OCI-LY3 (cell line): ENCODE measurements at regions not wholly inside any gene's neighbourhood (a gene's known extent, or its start where the extent isn't known, plus 50 kb on each side); places are given as distances from the start of the nearest gene placed in this dataset.

ENCODE experiments used
- CTCF ChIP-seq: fragments of 200-600, 300-600 bp; sonication (generic); IDR thresholded peaks from 2 replicates; pipeline ENCODE4 v1.5.1; 2014; ENCODE audit warnings: antibody characterized with exemption, low read length, low read depth
- EZH2phosphoT487 ChIP-seq: fragments of 200-600 bp; shearing (Covaris generic); IDR thresholded peaks from 2 replicates; pipeline ENCODE4 v1.6.1; 2018; ENCODE audit warnings: antibody characterized with exemption, mixed run types, low read depth

GRCh38 chr14:99069946-99070345 lies 202.1 kb downstream of the BCL11B start:
- TF ChIP-seq CTCF (no peak), EZH2phosphoT487 (no peak)
